Stimulated activated CD8-positive, alpha-beta memory T cell treated with anti-CD3 and anti-CD28 coated beads, Interleukin-2, amount 100 ng/mL, for 1 hour (primary cell): ENCODE measurements at regions not wholly inside any gene's neighbourhood (a gene's known extent, or its start where the extent isn't known, plus 50 kb on each side); places are given as distances from the start of the nearest gene placed in this dataset.
"Not testable (repeated sequence)": the region's sequence is repeated elsewhere in the genome, so short reads cannot be mapped to it uniquely, and the experiment has no call there.

Experiments used
- DNase-seq, 2 donors: peaks; one replicate each; pipeline ENCODE4 v3.0.0-alpha.2; 2020; ENCODE audit warnings: low read depth in 2 of 2

- not testable (repeated sequence) for DNase-seq
Observed at GRCh38 chr1:30361890-30362602, 361.3 kb downstream of the MATN1 start.

GRCh38 chr1:30360753-30361152 lies 362.6 kb downstream of the MATN1 start:
- DNase-seq: no peak

GRCh38 chr1:30360281-30360680 lies 363.1 kb downstream of the MATN1 start:
- no peak for DNase-seq

GRCh38 chr1:30359539-30360220 lies 363.7 kb downstream of the MATN1 start:
- DNase-seq: no peak

GRCh38 chr1:30358500-30358899 lies 364.9 kb downstream of the MATN1 start:
- no peak for DNase-seq

- no peak for DNase-seq
Observed at GRCh38 chr1:30356839-30357238, 366.5 kb downstream of the MATN1 start.

- DNase-seq: no peak
Observed at GRCh38 chr1:30354410-30354809, 369.0 kb downstream of the MATN1 start.

GRCh38 chr1:30353637-30354036 lies 369.7 kb downstream of the MATN1 start:
- DNase-seq: no peak

- no peak for DNase-seq
Observed at GRCh38 chr1:30348147-30348546, 375.2 kb downstream of the MATN1 start.

- no peak for DNase-seq
Observed at GRCh38 chr1:30345491-30346130, 377.8 kb downstream of the MATN1 start.

- DNase-seq: no peak
Observed at GRCh38 chr1:30343562-30343961, 379.8 kb downstream of the MATN1 start.

GRCh38 chr1:30342535-30343141 lies 380.7 kb downstream of the MATN1 start:
- DNase-seq: no peak

- DNase-seq: no peak
Observed at GRCh38 chr1:30340934-30341333, 382.5 kb downstream of the MATN1 start.

- no peak for DNase-seq
Observed at GRCh38 chr1:30339866-30340265, 383.5 kb downstream of the MATN1 start.

- DNase-seq: no peak
Observed at GRCh38 chr1:30338765-30339164, 384.6 kb downstream of the MATN1 start.

- no peak for DNase-seq
Observed at GRCh38 chr1:30337324-30337620, 386.1 kb downstream of the MATN1 start.

- DNase-seq: no peak
Observed at GRCh38 chr1:30336550-30337323, 386.6 kb downstream of the MATN1 start.

GRCh38 chr1:30335997-30336390 lies 387.4 kb downstream of the MATN1 start:
- DNase-seq: no peak

- no peak for DNase-seq
Observed at GRCh38 chr1:30335389-30335996, 387.9 kb downstream of the MATN1 start.

- DNase-seq: no peak
Observed at GRCh38 chr1:30334767-30335166, 388.6 kb downstream of the MATN1 start.
